ENCODE measurements at regions not wholly inside any gene's neighbourhood (a gene's known extent, or its start where the extent isn't known, plus 50 kb on each side); places are given as distances from the start of the nearest gene placed in this dataset.

DNA sequence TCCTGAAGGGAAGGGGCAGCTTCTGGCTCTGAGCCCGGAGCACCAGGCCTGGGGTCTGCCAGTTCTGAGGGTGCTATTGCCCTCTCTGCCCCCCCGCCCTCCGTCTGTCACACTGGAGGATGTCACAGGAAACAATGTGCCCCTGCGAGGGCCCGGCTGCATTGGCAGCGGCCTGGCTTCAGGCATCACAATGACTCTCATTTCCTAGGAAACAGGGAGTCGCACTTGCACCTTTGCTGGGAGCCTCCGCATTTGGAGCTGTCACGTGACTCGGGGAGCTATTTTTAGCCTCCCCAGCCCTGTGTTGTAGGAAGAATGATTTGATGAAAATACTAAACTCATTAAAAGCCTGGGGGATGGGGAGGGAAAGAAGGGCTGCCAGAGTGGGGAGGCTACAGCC, 518.9 kb downstream of the SHQ1 start:
- Mint-ChIP-seq H3K27ac (ENCODE audit: unreplicated experiment) (no peak overlapping the region), H3K4me3 (ENCODE audit: unreplicated experiment) (no peak overlapping the region), H3K27me3 (ENCODE audit: unreplicated experiment) (no peaks in the 10 kb centered on the region), H3K9me3 (ENCODE audit: unreplicated experiment) (no peaks in the 10 kb centered on the region), H3K4me1 (ENCODE audit: unreplicated experiment) (peaks cover 5% of the 10 kb centered on the region), H3K36me3 (ENCODE audit: unreplicated experiment) (no peaks in the 10 kb centered on the region)
- TF ChIP-seq, protein P1, sequence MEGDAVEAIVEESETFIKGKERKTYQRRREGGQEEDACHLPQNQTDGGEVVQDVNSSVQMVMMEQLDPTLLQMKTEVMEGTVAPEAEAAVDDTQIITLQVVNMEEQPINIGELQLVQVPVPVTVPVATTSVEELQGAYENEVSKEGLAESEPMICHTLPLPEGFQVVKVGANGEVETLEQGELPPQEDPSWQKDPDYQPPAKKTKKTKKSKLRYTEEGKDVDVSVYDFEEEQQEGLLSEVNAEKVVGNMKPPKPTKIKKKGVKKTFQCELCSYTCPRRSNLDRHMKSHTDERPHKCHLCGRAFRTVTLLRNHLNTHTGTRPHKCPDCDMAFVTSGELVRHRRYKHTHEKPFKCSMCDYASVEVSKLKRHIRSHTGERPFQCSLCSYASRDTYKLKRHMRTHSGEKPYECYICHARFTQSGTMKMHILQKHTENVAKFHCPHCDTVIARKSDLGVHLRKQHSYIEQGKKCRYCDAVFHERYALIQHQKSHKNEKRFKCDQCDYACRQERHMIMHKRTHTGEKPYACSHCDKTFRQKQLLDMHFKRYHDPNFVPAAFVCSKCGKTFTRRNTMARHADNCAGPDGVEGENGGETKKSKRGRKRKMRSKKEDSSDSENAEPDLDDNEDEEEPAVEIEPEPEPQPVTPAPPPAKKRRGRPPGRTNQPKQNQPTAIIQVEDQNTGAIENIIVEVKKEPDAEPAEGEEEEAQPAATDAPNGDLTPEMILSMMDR (IDR thresholded peaks at IDR 0.05): no peak
- DNase-seq (ENCODE audit: extremely low spot score, unreplicated experiment): no peak

DNA sequence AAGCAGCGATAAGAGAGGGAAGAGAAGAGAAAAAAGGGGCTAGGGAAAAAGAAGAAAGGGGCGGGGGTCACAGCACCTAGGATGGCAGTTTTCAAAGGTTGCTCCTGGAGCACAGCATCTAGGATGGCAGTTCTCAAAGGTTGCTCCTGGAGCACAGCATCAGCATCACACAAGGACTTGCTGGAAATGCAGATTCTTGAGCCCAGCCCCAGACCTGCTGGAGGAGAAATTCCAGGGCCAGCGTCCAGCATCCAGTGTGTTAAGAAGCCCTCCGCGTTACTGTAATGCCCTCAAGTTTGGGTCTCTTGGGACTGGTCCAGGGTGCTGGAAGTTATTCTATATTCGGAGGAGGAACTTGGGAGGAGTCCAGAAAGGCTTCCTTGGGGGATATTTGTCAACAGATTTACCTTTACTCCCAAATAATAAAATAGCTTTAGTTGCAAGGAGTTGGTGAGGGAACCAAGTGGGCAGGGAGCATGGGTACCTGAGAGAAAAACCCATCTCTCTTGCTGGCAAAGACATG, 519.4 kb downstream of the SHQ1 start:
- no peaks in the 10 kb centered on the region for H3K36me3 Mint-ChIP-seq (ENCODE audit: unreplicated experiment)
- no peak for DNase-seq (ENCODE audit: extremely low spot score, unreplicated experiment)
- H3K4me1 Mint-ChIP-seq (ENCODE audit: unreplicated experiment): peaks cover 5% of the 10 kb centered on the region
- TF ChIP-seq, protein P1 (IDR thresholded peaks at IDR 0.05): no peak
- no peak overlapping the region for H3K27ac Mint-ChIP-seq (ENCODE audit: unreplicated experiment)
- H3K9me3 Mint-ChIP-seq (ENCODE audit: unreplicated experiment): no peaks in the 10 kb centered on the region
- no peaks in the 10 kb centered on the region for H3K27me3 Mint-ChIP-seq (ENCODE audit: unreplicated experiment)
- no peak overlapping the region for H3K4me3 Mint-ChIP-seq (ENCODE audit: unreplicated experiment)

DNA sequence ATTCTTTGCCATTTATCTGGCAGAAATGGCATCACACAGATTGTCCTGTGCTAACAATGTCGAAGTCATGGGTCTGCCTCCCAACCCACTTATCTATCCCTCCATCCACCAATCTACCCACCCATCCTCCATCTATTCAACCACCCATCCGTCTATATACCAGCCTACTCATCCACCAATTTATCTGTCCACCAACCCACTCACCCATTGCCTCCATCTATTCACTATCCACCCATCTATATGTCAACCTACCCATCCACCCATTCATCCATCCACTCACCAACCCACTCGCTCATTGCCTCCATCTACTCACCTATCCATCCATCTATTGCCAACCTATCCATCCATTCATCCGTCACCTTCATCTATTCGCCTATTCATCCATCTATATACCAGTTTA, 521.2 kb downstream of the SHQ1 start:
- H3K36me3 Mint-ChIP-seq (ENCODE audit: unreplicated experiment): no peaks in the 10 kb centered on the region
- H3K27ac Mint-ChIP-seq (ENCODE audit: unreplicated experiment): no peak overlapping the region
- no peaks in the 10 kb centered on the region for H3K27me3 Mint-ChIP-seq (ENCODE audit: unreplicated experiment)
- H3K4me3 Mint-ChIP-seq (ENCODE audit: unreplicated experiment): no peak overlapping the region
- TF ChIP-seq, protein P1 (IDR thresholded peaks at IDR 0.05): no peak
- no peaks in the 10 kb centered on the region for H3K9me3 Mint-ChIP-seq (ENCODE audit: unreplicated experiment)
- peaks cover 7% of the 10 kb centered on the region for H3K4me1 Mint-ChIP-seq (ENCODE audit: unreplicated experiment)
- DNase-seq (ENCODE audit: extremely low spot score, unreplicated experiment): no peak

DNA sequence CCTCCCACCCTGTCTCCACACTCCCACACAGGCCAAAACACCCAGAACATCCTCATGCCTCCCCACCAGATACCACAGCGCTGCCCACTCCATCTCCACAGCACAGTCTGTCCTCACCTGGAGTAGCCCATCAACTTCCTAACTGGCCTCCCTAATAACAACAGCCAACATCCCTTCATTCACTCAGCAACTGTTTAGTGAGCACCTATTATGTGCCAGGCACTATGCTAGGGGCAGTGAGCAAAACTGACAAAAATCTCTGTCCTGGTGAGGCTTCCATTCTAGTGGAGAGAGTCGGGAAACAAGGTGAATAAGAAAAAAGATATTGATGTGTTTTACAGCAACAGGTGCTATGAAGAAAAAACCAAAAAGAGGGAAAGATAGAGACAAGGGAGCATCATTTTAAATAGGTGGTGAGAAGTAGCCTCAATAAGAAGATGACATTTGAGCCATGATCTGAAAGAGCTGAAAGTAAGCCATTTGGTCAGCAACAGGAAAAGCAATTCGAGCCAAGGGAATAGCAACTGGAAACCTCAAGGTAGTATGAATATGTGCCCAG, 523.9 kb downstream of the SHQ1 start:
- DNase-seq (ENCODE audit: extremely low spot score, unreplicated experiment): no peak
- Mint-ChIP-seq H3K4me3 (ENCODE audit: unreplicated experiment) (no peak overlapping the region), H3K27me3 (ENCODE audit: unreplicated experiment) (no peaks in the 10 kb centered on the region), H3K4me1 (ENCODE audit: unreplicated experiment) (peaks cover 11% of the 10 kb centered on the region), H3K9me3 (ENCODE audit: unreplicated experiment) (no peaks in the 10 kb centered on the region), H3K27ac (ENCODE audit: unreplicated experiment) (no peak overlapping the region), H3K36me3 (ENCODE audit: unreplicated experiment) (no peaks in the 10 kb centered on the region)
- TF ChIP-seq, protein P1 (IDR thresholded peaks at IDR 0.05): no peak

DNA sequence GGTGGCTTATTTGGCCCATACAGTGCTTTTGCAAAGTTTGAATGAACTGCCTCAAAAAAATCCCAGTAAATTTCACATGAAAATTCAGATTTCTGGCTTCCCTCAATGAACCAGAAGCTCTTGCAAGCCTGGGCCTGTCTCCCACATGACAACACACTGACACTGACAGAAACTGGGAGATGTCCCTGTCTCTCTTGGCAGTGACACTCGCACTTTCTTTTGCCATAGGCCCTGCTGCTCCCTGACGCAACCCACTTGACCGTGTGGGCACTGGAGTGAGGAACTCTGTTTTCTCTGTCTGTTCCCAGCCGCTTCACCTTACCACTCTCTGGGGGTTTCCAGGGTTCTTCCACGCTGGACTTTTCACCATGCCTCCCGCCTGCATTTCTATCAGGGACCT, 524.5 kb downstream of the SHQ1 start:
- no peak for DNase-seq (ENCODE audit: extremely low spot score, unreplicated experiment)
- Mint-ChIP-seq H3K36me3 (ENCODE audit: unreplicated experiment) (no peaks in the 10 kb centered on the region), H3K9me3 (ENCODE audit: unreplicated experiment) (no peaks in the 10 kb centered on the region), H3K4me1 (ENCODE audit: unreplicated experiment) (peaks cover 16% of the 10 kb centered on the region), H3K27me3 (ENCODE audit: unreplicated experiment) (no peaks in the 10 kb centered on the region), H3K27ac (ENCODE audit: unreplicated experiment) (no peak overlapping the region), H3K4me3 (ENCODE audit: unreplicated experiment) (no peak overlapping the region)
- TF ChIP-seq, protein P1 (IDR thresholded peaks at IDR 0.05): no peak

All from osteocyte (in vitro differentiated cells).